Smooth muscle cell (in vitro differentiated cells): ENCODE measurements at regions not wholly inside any gene's neighbourhood (a gene's known extent, or its start where the extent isn't known, plus 50 kb on each side); places are given as distances from the start of the nearest gene placed in this dataset.

Experiments used
- DNase-seq: peaks from one replicate; lab custom pipeline; 2025; ENCODE audit not compliant: unreplicated experiment; lab: John Stamatoyannopoulos, UW
- H2AFZ ChIP-seq: fragments of 200-600 bp; sonication (generic); 2 replicates; pipeline ENCODE4 v1.6.0; 2016; ENCODE audit warnings: antibody characterized with exemption, low read depth, mild to moderate bottlenecking
- H3F3A ChIP-seq: fragments of 200-600 bp; sonication (generic); 2 replicates; pipeline ENCODE4 v1.6.0; 2017; ENCODE audit warnings: antibody characterized with exemption, low read depth
- H3K27ac ChIP-seq: fragments of 200-600 bp; sonication (generic); 2 replicates; pipeline ENCODE4 v1.5.1; 2016; ENCODE audit warnings: low read depth, mild to moderate bottlenecking
- H3K27me3 ChIP-seq: fragments of 200-600 bp; sonication (generic); 2 replicates; pipeline ENCODE4 v1.6.1; 2016; ENCODE audit warnings: low read depth, mild to moderate bottlenecking
- H3K36me3 ChIP-seq: fragments of 200-600 bp; sonication (generic); 2 replicates; pipeline ENCODE4 v1.5.1; 2016; ENCODE audit warnings: low read depth
- H3K4me1 ChIP-seq: fragments of 200-600 bp; sonication (generic); 2 replicates; pipeline ENCODE4 v1.5.1; 2016; ENCODE audit warnings: low read depth
- H3K4me2 ChIP-seq: fragments of 200-600 bp; sonication (generic); 2 replicates; pipeline ENCODE4 v1.6.0; 2016; ENCODE audit warnings: mild to moderate bottlenecking
- H3K4me3 ChIP-seq: fragments of 200-600 bp; sonication (generic); 2 replicates; pipeline ENCODE4 v1.5.1; 2016; ENCODE audit warnings: mild to moderate bottlenecking
- H3K79me2 ChIP-seq: fragments of 200-600 bp; sonication (generic); 2 replicates; pipeline ENCODE4 v1.6.0; 2016; ENCODE audit warnings: low read depth, mild to moderate bottlenecking
- H3K9ac ChIP-seq: fragments of 200-600 bp; sonication (generic); 2 replicates; pipeline ENCODE4 v1.6.0; 2016; ENCODE audit warnings: low read depth
- H3K9me3 ChIP-seq: fragments of 200-600 bp; sonication (generic); replicated peaks from 2 replicates; pipeline ENCODE4 v1.5.1; 2016; ENCODE audit warnings: low read depth
- H4K20me1 ChIP-seq: fragments of 200-600 bp; sonication (generic); 2 replicates; pipeline ENCODE4 v1.6.0; 2016; ENCODE audit warnings: low read depth
- WGBS: methylation state at CpG from one replicate; pipeline ENCODE4 v1.1.7; 2016; ENCODE audit warnings: low lambda C conversion rate; 5-methylcytosine and 5-hydroxymethylcytosine counted together
- TF ChIP-seq, protein P1 (sequence below): fragments of 200-600 bp; sonication (generic); IDR thresholded peaks from 2 replicates; pipeline ENCODE4 v1.5.1; 2017; ENCODE audit warnings: borderline replicate concordance, mild to moderate bottlenecking, antibody characterized with exemption; ENCODE audit not compliant: insufficient read depth, poor library complexity, severe bottlenecking

GRCh38 chr11:29184939-29185890 is 831.6 kb downstream of the KCNA4 start:
- no peak for DNase-seq
- H3K9me3 ChIP-seq = no peaks in the 10 kb centered on the region
- peak overlapping the region; percentile 72 for H3K4me2 ChIP-seq
- no peaks in the 10 kb centered on the region for H3K27me3 ChIP-seq
- TF ChIP-seq, protein P1, sequence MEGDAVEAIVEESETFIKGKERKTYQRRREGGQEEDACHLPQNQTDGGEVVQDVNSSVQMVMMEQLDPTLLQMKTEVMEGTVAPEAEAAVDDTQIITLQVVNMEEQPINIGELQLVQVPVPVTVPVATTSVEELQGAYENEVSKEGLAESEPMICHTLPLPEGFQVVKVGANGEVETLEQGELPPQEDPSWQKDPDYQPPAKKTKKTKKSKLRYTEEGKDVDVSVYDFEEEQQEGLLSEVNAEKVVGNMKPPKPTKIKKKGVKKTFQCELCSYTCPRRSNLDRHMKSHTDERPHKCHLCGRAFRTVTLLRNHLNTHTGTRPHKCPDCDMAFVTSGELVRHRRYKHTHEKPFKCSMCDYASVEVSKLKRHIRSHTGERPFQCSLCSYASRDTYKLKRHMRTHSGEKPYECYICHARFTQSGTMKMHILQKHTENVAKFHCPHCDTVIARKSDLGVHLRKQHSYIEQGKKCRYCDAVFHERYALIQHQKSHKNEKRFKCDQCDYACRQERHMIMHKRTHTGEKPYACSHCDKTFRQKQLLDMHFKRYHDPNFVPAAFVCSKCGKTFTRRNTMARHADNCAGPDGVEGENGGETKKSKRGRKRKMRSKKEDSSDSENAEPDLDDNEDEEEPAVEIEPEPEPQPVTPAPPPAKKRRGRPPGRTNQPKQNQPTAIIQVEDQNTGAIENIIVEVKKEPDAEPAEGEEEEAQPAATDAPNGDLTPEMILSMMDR = no peak
- H3F3A ChIP-seq = no peaks in the 10 kb centered on the region
- no peak overlapping the region for H3K4me3 ChIP-seq
- H4K20me1 ChIP-seq = no peaks in the 10 kb centered on the region
- H3K79me2 ChIP-seq = no peaks in the 10 kb centered on the region
- peak overlapping the region; percentile 46 for H3K9ac ChIP-seq
- no peaks in the 10 kb centered on the region for H3K36me3 ChIP-seq
- peak overlapping the region; percentile 58 for H2AFZ ChIP-seq
- peak overlapping the region; percentile 87 for H3K27ac ChIP-seq
- peaks cover 4% of the 10 kb centered on the region for H3K4me1 ChIP-seq
- 39% methylated on average over 7 of the region's 7 CpGs for WGBS

DNA sequence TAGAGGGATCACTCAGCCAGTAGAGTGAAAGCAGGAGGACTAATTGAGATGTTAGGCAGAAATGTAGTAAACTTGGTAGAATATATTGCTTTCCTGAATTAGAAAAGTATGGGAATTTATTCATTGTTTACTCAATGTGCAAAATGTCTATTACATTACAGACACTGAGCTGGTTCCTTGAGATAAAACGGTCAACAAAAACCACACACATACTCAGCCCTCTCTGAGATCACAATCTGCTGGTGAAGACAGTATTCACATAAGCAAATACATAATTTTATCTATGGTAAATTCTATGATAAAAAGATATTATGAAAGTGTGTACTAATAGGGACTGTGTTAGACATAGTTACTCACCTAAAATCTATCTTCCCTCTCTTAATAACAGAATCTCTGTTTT is 833.5 kb downstream of the KCNA4 start:
- H3K27ac ChIP-seq = no peak overlapping the region
- TF ChIP-seq, protein P1 = no peak
- no peaks in the 10 kb centered on the region for H3K36me3 ChIP-seq
- H2AFZ ChIP-seq = no peak overlapping the region
- H3K4me1 ChIP-seq = peaks cover 4% of the 10 kb centered on the region
- 29% methylated on average over 1 of the region's 1 CpG for WGBS
- H3K79me2 ChIP-seq = no peaks in the 10 kb centered on the region
- no peak overlapping the region for H3K4me3 ChIP-seq
- H4K20me1 ChIP-seq = no peaks in the 10 kb centered on the region
- H3K9me3 ChIP-seq = no peaks in the 10 kb centered on the region
- H3K4me2 ChIP-seq = no peak overlapping the region
- no peak for DNase-seq
- no peaks in the 10 kb centered on the region for H3F3A ChIP-seq
- H3K9ac ChIP-seq = no peak overlapping the region
- no peaks in the 10 kb centered on the region for H3K27me3 ChIP-seq

- WGBS = 2% methylated on average over 1 of the region's 1 CpG
- TF ChIP-seq, protein P1 = no peak
- Histone ChIP-seq H3K27ac (peak overlapping the region; percentile 87), H4K20me1 (no peaks in the 10 kb centered on the region), H3K36me3 (no peaks in the 10 kb centered on the region), H3K9ac (peak overlapping the region; percentile 46), H3K79me2 (no peaks in the 10 kb centered on the region), H3K4me3 (no peak overlapping the region), H3K4me2 (peak overlapping the region; percentile 67), H3K27me3 (no peaks in the 10 kb centered on the region), H3K4me1 (peaks cover 13% of the 10 kb centered on the region), H2AFZ (no peak overlapping the region), H3K9me3 (no peaks in the 10 kb centered on the region), H3F3A (no peaks in the 10 kb centered on the region)
- DNase-seq = no peak
Observed at GRCh38 chr11:29173660-29174062, 843.2 kb downstream of the KCNA4 start.
